ENCODE measurements at regions not wholly inside any gene's neighbourhood (a gene's known extent, or its start where the extent isn't known, plus 50 kb on each side); places are given as distances from the start of the nearest gene placed in this dataset.

GRCh38 chr20:1778338-1778737 is 116.9 kb upstream of the SIRPA start:
- intact Hi-C loops (cut with micrococcal nuclease), result loop anchor here (10.0 kb wide), 1 partner anchor 326 kb away; the partner anchor contains the start of gene STK35
- no peaks in the 10 kb centered on the region for H4K20me1 ChIP-seq (replicated peaks; ENCODE audit: control insufficient read depth, extremely low read depth, insufficient read depth, low read length)

More at GRCh38 chr20:1778338-1778737, 116.9 kb upstream of the SIRPA start:
- Histone ChIP-seq H3K36me3 (ENCODE audit: control insufficient read depth in 2 of 2, extremely low read depth in 1 of 2, insufficient read depth in 2 of 2, low read length in 2 of 2) (no peaks in the 10 kb centered on the region), H3K9me3 (replicated peaks; ENCODE audit: control insufficient read depth, insufficient read depth, low read length) (no peaks in the 10 kb centered on the region), H3K4me1 (ENCODE audit: control insufficient read depth, extremely low read depth, insufficient read depth, low read length) (peaks cover 7% of the 10 kb centered on the region), H3K4me3 (replicated peaks in 1 of 3; ENCODE audit: insufficient read depth in 1 of 3, low read depth in 1 of 3, low read length in 3 of 3) (no peak overlapping the region), H2AFZ (ENCODE audit: low read depth, low read length) (no peak overlapping the region), H3K4me2 (ENCODE audit: insufficient read depth, low read length) (no peak overlapping the region), H3K79me2 (ENCODE audit: control insufficient read depth, insufficient read depth, low read length) (no peaks in the 10 kb centered on the region), H3K9me1 (replicated peaks; ENCODE audit: control insufficient read depth, extremely low read depth, insufficient read depth, low read length) (no peaks in the 10 kb centered on the region), H3K9ac (replicated peaks; ENCODE audit: extremely low read depth, insufficient read depth, low read length) (no peak overlapping the region), H3K27ac (ENCODE audit: insufficient read depth, low read depth, low read length) (no peak overlapping the region), H3K27me3 (ENCODE audit: control insufficient read depth in 2 of 2, insufficient read depth in 2 of 2, low read length in 2 of 2) (peaks cover 0 to 6% of the 10 kb centered on the region in 2 experiments)
- FAIRE-seq (no peak), DNase-seq (ENCODE audit: low read depth, low spot score) (no peak)
- no peak for TF ChIP-seq GATA2 (IDR thresholded peaks at IDR 0.05; ENCODE audit: insufficient read depth, insufficient read length, low read depth, low read length)
- TF ChIP-seq JUN (IDR thresholded peaks at IDR 0.05; ENCODE audit: borderline replicate concordance, insufficient read depth, insufficient read length, low read depth), result no peak
- no peak for TF ChIP-seq POLR2AphosphoS5 (IDR thresholded peaks at IDR 0.05; ENCODE audit: insufficient read depth, low read depth, low read length)
- TF ChIP-seq FOS (IDR thresholded peaks at IDR 0.05; ENCODE audit: borderline replicate concordance, insufficient read depth, low read length), result no peak
- no peak for TF ChIP-seq POLR2A (IDR thresholded peaks at IDR 0.05; ENCODE audit: low read depth, low read length)
- TF ChIP-seq CTCF (IDR thresholded peaks at IDR 0.05; ENCODE audit: extremely low read depth in 1 of 2, insufficient read depth in 1 of 2, low read depth in 1 of 2, low read length in 2 of 2), result no peak
- TF ChIP-seq EZH2 (IDR thresholded peaks at IDR 0.05; ENCODE audit: borderline replicate concordance, low read depth, low read length, severe bottlenecking), result no peak
- TF ChIP-seq, protein P1, sequence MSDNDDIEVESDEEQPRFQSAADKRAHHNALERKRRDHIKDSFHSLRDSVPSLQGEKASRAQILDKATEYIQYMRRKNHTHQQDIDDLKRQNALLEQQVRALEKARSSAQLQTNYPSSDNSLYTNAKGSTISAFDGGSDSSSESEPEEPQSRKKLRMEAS (IDR thresholded peaks at IDR 0.05; ENCODE audit: insufficient read depth, insufficient read length), result no peak
- no peak for TF ChIP-seq MYC (IDR thresholded peaks at IDR 0.05; ENCODE audit: low read depth, low read length)
- ChIA-PET CTCF (interaction anchor here (2.0 to 3.3 kb wide), 2 partner anchors 270 to 394 kb away, joined by 12 to 79 read pairs; no protein-coding TSS in a partner anchor), POLR2A (no interaction called here)
- BruUV-seq (replicated peaks), result no TSS peak
- dilution Hi-C loops (cut with MboI; ENCODE audit: extremely low pct_ligation_motif_present, low sequenced_read_pairs), result no loop called here

All from endothelial cell of umbilical vein (primary cell).